ENCODE measurements at regions not wholly inside any gene's neighbourhood (a gene's known extent, or its start where the extent isn't known, plus 50 kb on each side); places are given as distances from the start of the nearest gene placed in this dataset.

DNA sequence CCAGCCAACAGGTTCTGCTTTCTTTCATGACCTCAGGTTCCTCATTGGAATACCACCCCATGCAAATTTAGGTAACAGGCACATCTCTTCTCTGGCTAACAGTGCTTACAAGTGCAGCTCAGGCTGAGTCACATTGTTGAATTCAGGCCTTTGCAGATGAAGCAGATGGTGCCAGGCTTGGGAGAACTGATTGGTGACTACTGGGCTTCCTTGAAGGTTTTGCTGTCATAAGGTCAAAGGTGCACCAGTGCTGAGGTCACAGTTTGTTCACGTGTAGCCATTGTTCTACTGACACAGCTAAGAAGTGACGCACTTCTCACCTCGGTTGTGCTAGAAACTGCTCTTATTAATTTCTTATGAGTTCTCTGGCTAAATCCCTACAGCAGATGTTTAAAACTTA, 128.6 kb upstream of the BMPER start:
- Histone ChIP-seq H3K36me3 (ENCODE audit: control insufficient read depth in 1 of 2, insufficient read depth in 2 of 2, low read length in 2 of 2) (no peaks in the 10 kb centered on the region), H3K27me3 (ENCODE audit: insufficient read depth, low read length) (no peaks in the 10 kb centered on the region), H3K9ac (ENCODE audit: low read length) (no peak overlapping the region), H4K20me1 (ENCODE audit: insufficient read depth) (no peaks in the 10 kb centered on the region), H3K27ac (ENCODE audit: low read depth, low read length) (no peak overlapping the region), H3K79me2 (ENCODE audit: insufficient read depth, low read length) (no peaks in the 10 kb centered on the region), H3K4me2 (ENCODE audit: low read length) (no peak overlapping the region), H3K9me2 (ENCODE audit: insufficient read depth) (no peaks in the 10 kb centered on the region), H3K9me3 (ENCODE audit: control insufficient read depth in 1 of 2, insufficient read depth in 1 of 2, low read depth in 1 of 2, low read length in 2 of 2) (no peaks in the 10 kb centered on the region), H3K4me1 (ENCODE audit: control insufficient read depth in 1 of 2, insufficient read depth in 2 of 2, low read length in 2 of 2) (no peaks in the 10 kb centered on the region), H2AFZ (ENCODE audit: low read depth, low read length, poor library complexity, severe bottlenecking) (no peak overlapping the region), H3K4me3 (replicated peaks in 1 of 2; ENCODE audit: low read depth in 1 of 2, low read length in 2 of 2) (no peak overlapping the region)
- no peak for DNase-seq (ENCODE audit: low read depth, low spot score)
- TF ChIP-seq SP1 (IDR thresholded peaks at IDR 0.05; ENCODE audit: low read depth) (no peak), TCF7L2 (IDR thresholded peaks at IDR 0.05; ENCODE audit: borderline replicate concordance, extremely low read depth, insufficient read depth, insufficient read length) (no peak), FOSL1 (IDR thresholded peaks at IDR 0.05; ENCODE audit: low read depth) (no peak), CTCF (IDR thresholded peaks at IDR 0.05 in 2 of 3, conservative IDR thresholded peaks at IDR 0.05 in 1 of 3; ENCODE audit: borderline replicate concordance in 1 of 3, insufficient read depth in 1 of 3, low read depth in 2 of 3, low read length in 2 of 3) (no peak), ZNF274 (IDR thresholded peaks at IDR 0.05; ENCODE audit: low read depth, low read length) (no peak)
- TF ChIP-seq, protein P1, sequence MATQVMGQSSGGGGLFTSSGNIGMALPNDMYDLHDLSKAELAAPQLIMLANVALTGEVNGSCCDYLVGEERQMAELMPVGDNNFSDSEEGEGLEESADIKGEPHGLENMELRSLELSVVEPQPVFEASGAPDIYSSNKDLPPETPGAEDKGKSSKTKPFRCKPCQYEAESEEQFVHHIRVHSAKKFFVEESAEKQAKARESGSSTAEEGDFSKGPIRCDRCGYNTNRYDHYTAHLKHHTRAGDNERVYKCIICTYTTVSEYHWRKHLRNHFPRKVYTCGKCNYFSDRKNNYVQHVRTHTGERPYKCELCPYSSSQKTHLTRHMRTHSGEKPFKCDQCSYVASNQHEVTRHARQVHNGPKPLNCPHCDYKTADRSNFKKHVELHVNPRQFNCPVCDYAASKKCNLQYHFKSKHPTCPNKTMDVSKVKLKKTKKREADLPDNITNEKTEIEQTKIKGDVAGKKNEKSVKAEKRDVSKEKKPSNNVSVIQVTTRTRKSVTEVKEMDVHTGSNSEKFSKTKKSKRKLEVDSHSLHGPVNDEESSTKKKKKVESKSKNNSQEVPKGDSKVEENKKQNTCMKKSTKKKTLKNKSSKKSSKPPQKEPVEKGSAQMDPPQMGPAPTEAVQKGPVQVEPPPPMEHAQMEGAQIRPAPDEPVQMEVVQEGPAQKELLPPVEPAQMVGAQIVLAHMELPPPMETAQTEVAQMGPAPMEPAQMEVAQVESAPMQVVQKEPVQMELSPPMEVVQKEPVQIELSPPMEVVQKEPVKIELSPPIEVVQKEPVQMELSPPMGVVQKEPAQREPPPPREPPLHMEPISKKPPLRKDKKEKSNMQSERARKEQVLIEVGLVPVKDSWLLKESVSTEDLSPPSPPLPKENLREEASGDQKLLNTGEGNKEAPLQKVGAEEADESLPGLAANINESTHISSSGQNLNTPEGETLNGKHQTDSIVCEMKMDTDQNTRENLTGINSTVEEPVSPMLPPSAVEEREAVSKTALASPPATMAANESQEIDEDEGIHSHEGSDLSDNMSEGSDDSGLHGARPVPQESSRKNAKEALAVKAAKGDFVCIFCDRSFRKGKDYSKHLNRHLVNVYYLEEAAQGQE (IDR thresholded peaks at IDR 0.05; ENCODE audit: low read depth) = no peak
- intact Hi-C loops (cut with micrococcal nuclease) = no loop called here
- no peak for ATAC-seq
- POLR2A ChIA-PET = no interaction called here
- no TSS peak for BruUV-seq (replicated peaks)
- CTCF ChIA-PET = no interaction called here
- RAD21 ChIA-PET (ENCODE audit: low non-redundant PET in 1 of 2, low total read pairs in 2 of 2, uncharacterized antibody in 2 of 2, unreplicated experiment in 2 of 2) = no interaction called here

Data from HCT116 (cell line).